ENCODE measurements at regions not wholly inside any gene's neighbourhood (a gene's known extent, or its start where the extent isn't known, plus 50 kb on each side); places are given as distances from the start of the nearest gene placed in this dataset.

- Histone ChIP-seq H3K4me1 (ENCODE audit: control insufficient read depth, low read length) (peaks cover 3% of the 10 kb centered on the region), H3K9me2 (replicated peaks; ENCODE audit: control insufficient read depth, low read length) (no peaks in the 10 kb centered on the region), H3K4me2 (ENCODE audit: low read length) (no peak overlapping the region), H3K27me3 (ENCODE audit: control insufficient read depth, low read length) (no peaks in the 10 kb centered on the region), H3K36me3 (ENCODE audit: control insufficient read depth, low read length) (no peaks in the 10 kb centered on the region), H3K27ac (ENCODE audit: low read depth, low read length) (no peak overlapping the region), H3K9me3 (ENCODE audit: control insufficient read depth, insufficient read depth, low read length) (no peaks in the 10 kb centered on the region), H4K20me1 (ENCODE audit: control insufficient read depth, insufficient read depth, low read depth, low read length) (no peaks in the 10 kb centered on the region), H3F3A (ENCODE audit: control insufficient read depth, insufficient read depth) (no peaks in the 10 kb centered on the region), H3K79me2 (ENCODE audit: control insufficient read depth, low read length) (no peaks in the 10 kb centered on the region), H3K4me3 (ENCODE audit: low read length) (no peak overlapping the region)
- TF ChIP-seq CTCF (IDR thresholded peaks at IDR 0.05; ENCODE audit: low read depth, low read length, poor library complexity, severe bottlenecking) (no peak), EZH2phosphoT487 (IDR thresholded peaks at IDR 0.05; ENCODE audit: borderline replicate concordance, low read length) (no peak)
Observed at GRCh38 chr2:21250673-21251072, 126.9 kb downstream of the TDRD15 start.

GRCh38 chr2:21251216-21251980 is 127.6 kb downstream of the TDRD15 start:
- H3K27me3 ChIP-seq (ENCODE audit: control insufficient read depth, low read length), result no peaks in the 10 kb centered on the region
- no peak overlapping the region for H3K27ac ChIP-seq (ENCODE audit: low read depth, low read length)
- H3F3A ChIP-seq (ENCODE audit: control insufficient read depth, insufficient read depth), result no peaks in the 10 kb centered on the region
- no peak overlapping the region for H3K4me2 ChIP-seq (ENCODE audit: low read length)
- TF ChIP-seq CTCF (IDR thresholded peaks at IDR 0.05; ENCODE audit: low read depth, low read length, poor library complexity, severe bottlenecking) (no peak), EZH2phosphoT487 (IDR thresholded peaks at IDR 0.05; ENCODE audit: borderline replicate concordance, low read length) (no peak)
- H3K4me3 ChIP-seq (ENCODE audit: low read length), result no peak overlapping the region
- H3K79me2 ChIP-seq (ENCODE audit: control insufficient read depth, low read length), result no peaks in the 10 kb centered on the region
- peaks cover 10% of the 10 kb centered on the region for H3K4me1 ChIP-seq (ENCODE audit: control insufficient read depth, low read length)
- H3K9me2 ChIP-seq (replicated peaks; ENCODE audit: control insufficient read depth, low read length), result no peaks in the 10 kb centered on the region
- H3K9me3 ChIP-seq (ENCODE audit: control insufficient read depth, insufficient read depth, low read length), result no peaks in the 10 kb centered on the region
- no peaks in the 10 kb centered on the region for H4K20me1 ChIP-seq (ENCODE audit: control insufficient read depth, insufficient read depth, low read depth, low read length)
- no peaks in the 10 kb centered on the region for H3K36me3 ChIP-seq (ENCODE audit: control insufficient read depth, low read length)

- no peaks in the 10 kb centered on the region for H3K36me3 ChIP-seq (ENCODE audit: control insufficient read depth, low read length)
- no peak overlapping the region for H3K4me3 ChIP-seq (ENCODE audit: low read length)
- TF ChIP-seq CTCF (IDR thresholded peaks at IDR 0.05; ENCODE audit: low read depth, low read length, poor library complexity, severe bottlenecking) (no peak), EZH2phosphoT487 (IDR thresholded peaks at IDR 0.05; ENCODE audit: borderline replicate concordance, low read length) (no peak)
- no peaks in the 10 kb centered on the region for H3F3A ChIP-seq (ENCODE audit: control insufficient read depth, insufficient read depth)
- no peaks in the 10 kb centered on the region for H3K79me2 ChIP-seq (ENCODE audit: control insufficient read depth, low read length)
- peaks cover 12% of the 10 kb centered on the region for H3K4me1 ChIP-seq (ENCODE audit: control insufficient read depth, low read length)
- no peaks in the 10 kb centered on the region for H3K27me3 ChIP-seq (ENCODE audit: control insufficient read depth, low read length)
- no peak overlapping the region for H3K4me2 ChIP-seq (ENCODE audit: low read length)
- no peak overlapping the region for H3K27ac ChIP-seq (ENCODE audit: low read depth, low read length)
- H4K20me1 ChIP-seq (ENCODE audit: control insufficient read depth, insufficient read depth, low read depth, low read length), result no peaks in the 10 kb centered on the region
- H3K9me3 ChIP-seq (ENCODE audit: control insufficient read depth, insufficient read depth, low read length), result no peaks in the 10 kb centered on the region
- H3K9me2 ChIP-seq (replicated peaks; ENCODE audit: control insufficient read depth, low read length), result no peaks in the 10 kb centered on the region
Observed at GRCh38 chr2:21253311-21254027, 129.7 kb downstream of the TDRD15 start.
